H9 (cell line): ENCODE measurements at regions not wholly inside any gene's neighbourhood (a gene's known extent, or its start where the extent isn't known, plus 50 kb on each side); places are given as distances from the start of the nearest gene placed in this dataset.

Experiments
- DNase-seq: peaks from one replicate; pipeline ENCODE4 v3.0.0-alpha.2; 2017
- H2AFZ ChIP-seq: one replicate; pipeline ENCODE4 v1.6.1; 2013; ENCODE audit warnings: mild to moderate bottlenecking, low read length, control low read depth, moderate library complexity
- H2AK5ac ChIP-seq: 2 replicates; pipeline ENCODE4 v1.6.1; 2013; ENCODE audit warnings: low read length, control low read depth, mixed read lengths; ENCODE audit not compliant: insufficient read length
- H2BK120ac ChIP-seq: one replicate; pipeline ENCODE4 v1.6.1; 2013; ENCODE audit warnings: low read depth, mild to moderate bottlenecking, low read length, control low read depth, inconsistent platforms; ENCODE audit not compliant: poor library complexity, severe bottlenecking
- H2BK12ac ChIP-seq: 2 replicates; pipeline ENCODE4 v1.6.1; 2013; ENCODE audit warnings: low read length, control low read depth, mixed read lengths, low read depth; ENCODE audit not compliant: insufficient read length
- H2BK15ac ChIP-seq: 2 replicates; pipeline ENCODE4 v1.6.1; 2013; ENCODE audit warnings: low read depth, low read length, control low read depth
- H2BK20ac ChIP-seq: one replicate; pipeline ENCODE4 v1.6.1; 2013; ENCODE audit warnings: low read depth, mild to moderate bottlenecking, low read length, control low read depth, inconsistent platforms; ENCODE audit not compliant: poor library complexity, severe bottlenecking
- H2BK5ac ChIP-seq: 2 replicates; pipeline ENCODE4 v1.6.1; 2013; ENCODE audit warnings: low read length, control low read depth, mixed read lengths; ENCODE audit not compliant: insufficient read length
- H3K14ac ChIP-seq: 2 replicates; pipeline ENCODE4 v1.6.1; 2013; ENCODE audit warnings: low read length, control low read depth; ENCODE audit not compliant: insufficient read depth
- H3K18ac ChIP-seq: 2 replicates; pipeline ENCODE4 v1.6.1; 2013; ENCODE audit warnings: low read depth, mild to moderate bottlenecking, mixed read lengths, low read length, control low read depth; ENCODE audit not compliant: insufficient read length
- H3K23ac ChIP-seq: 2 replicates; pipeline ENCODE4 v1.6.1; 2013; ENCODE audit warnings: low read length, control low read depth, mixed read lengths, low read depth; ENCODE audit not compliant: insufficient read length
- H3K23me2 ChIP-seq: 2 replicates; pipeline ENCODE4 v1.6.1; 2013; ENCODE audit warnings: low read depth, mild to moderate bottlenecking, mixed read lengths, low read length, control low read depth; ENCODE audit not compliant: insufficient read length, poor library complexity, severe bottlenecking
- H3K27ac ChIP-seq: 2 replicates; pipeline ENCODE4 v1.5.1; 2013; ENCODE audit warnings: low read length, control low read depth, mixed read lengths, low read depth; ENCODE audit not compliant: insufficient read length
- H3K27me3 ChIP-seq: 2 replicates; pipeline ENCODE4 v1.6.1; 2013; ENCODE audit warnings: low read length, control low read depth, inconsistent platforms; ENCODE audit not compliant: insufficient read depth
- H3K4ac ChIP-seq: 2 replicates; pipeline ENCODE4 v1.6.1; 2013; ENCODE audit warnings: low read depth, mild to moderate bottlenecking, control low read depth, inconsistent platforms, low read length, moderate library complexity
- H3K4me1 ChIP-seq: 2 replicates; pipeline ENCODE4 v1.6.1; 2013; ENCODE audit warnings: low read length, control low read depth, inconsistent platforms; ENCODE audit not compliant: insufficient read depth
- H3K4me2 ChIP-seq: 2 replicates; pipeline ENCODE4 v1.6.1; 2013; ENCODE audit warnings: low read length, control low read depth, mixed read lengths; ENCODE audit not compliant: insufficient read length, insufficient read depth
- H3K56ac ChIP-seq: 2 replicates; pipeline ENCODE4 v1.6.1; 2013; ENCODE audit warnings: low read depth, mild to moderate bottlenecking, mixed read lengths, low read length, control low read depth; ENCODE audit not compliant: insufficient read length
- H3K79me1 ChIP-seq: 2 replicates; pipeline ENCODE4 v1.6.1; 2013; ENCODE audit warnings: low read depth, mild to moderate bottlenecking, moderate library complexity, low read length, control low read depth, inconsistent platforms; ENCODE audit not compliant: insufficient read depth, poor library complexity, severe bottlenecking
- H3K79me2 ChIP-seq: 2 replicates; pipeline ENCODE4 v1.6.1; 2013; ENCODE audit warnings: low read length, control low read depth, inconsistent platforms; ENCODE audit not compliant: insufficient read depth
- H3K9ac ChIP-seq: 2 replicates; pipeline ENCODE4 v1.6.1; 2013; ENCODE audit warnings: low read length, control low read depth, mixed read lengths; ENCODE audit not compliant: insufficient read length; ENCODE audit errors: extremely low read depth
- H3K9me3 ChIP-seq: one replicate; pipeline ENCODE4 v1.6.1; 2013; ENCODE audit warnings: low read depth, low read length, inconsistent platforms; ENCODE audit not compliant: control insufficient read depth
- H3T11ph ChIP-seq: one replicate; pipeline ENCODE4 v1.6.1; 2013; ENCODE audit warnings: mild to moderate bottlenecking, low read length, control low read depth, inconsistent platforms
- H4K20me1 ChIP-seq: one replicate; pipeline ENCODE4 v1.6.1; 2013; ENCODE audit not compliant: control insufficient read depth, insufficient read length, insufficient read depth
- H4K5ac ChIP-seq: 2 replicates; pipeline ENCODE4 v1.6.1; 2013; ENCODE audit warnings: low read depth, mild to moderate bottlenecking, mixed read lengths, low read length, control low read depth; ENCODE audit not compliant: insufficient read length
- H4K8ac ChIP-seq: replicated peaks from 2 replicates; pipeline ENCODE4 v1.6.1; 2013; ENCODE audit warnings: low read length, control low read depth, mixed read lengths, low read depth; ENCODE audit not compliant: insufficient read length
- H4K91ac ChIP-seq: 2 replicates; pipeline ENCODE4 v1.6.1; 2013; ENCODE audit warnings: low read depth, mild to moderate bottlenecking, moderate library complexity, mixed read lengths, low read length, control low read depth; ENCODE audit not compliant: insufficient read length
- H3K27ac Mint-ChIP-seq, 3 experiments: 2 replicates in 2 of 3; 3 replicates in 1 of 3; pipeline ENCODE4 v1.8.0; 2020 to 2021; ENCODE audit warnings: mixed read lengths in 3 of 3, mild to moderate bottlenecking in 1 of 3, moderate library complexity in 1 of 3
- H3K27me3 Mint-ChIP-seq: 2 replicates; pipeline ENCODE4 v1.8.0; 2021; ENCODE audit warnings: low read depth, mild to moderate bottlenecking, moderate library complexity, mixed read lengths
- H3K36me3 Mint-ChIP-seq, 3 experiments: 2 replicates in 2 of 3; 3 replicates in 1 of 3; pipeline ENCODE4 v1.8.0; 2020 to 2021; ENCODE audit warnings: low read depth in 3 of 3, mixed read lengths in 3 of 3; ENCODE audit not compliant: insufficient read depth in 1 of 3
- H3K4me1 Mint-ChIP-seq, 2 experiments: 2 replicates each; pipeline ENCODE4 v1.8.0; 2020; ENCODE audit warnings: mixed read lengths in 2 of 2
- H3K4me3 Mint-ChIP-seq, 2 experiments: 2 replicates in 1 of 2; 3 replicates in 1 of 2; pipeline ENCODE4 v1.8.0; 2020 to 2021; ENCODE audit warnings: mild to moderate bottlenecking in 2 of 2, mixed read lengths in 2 of 2, moderate library complexity in 1 of 2
- H3K9me3 Mint-ChIP-seq, 2 experiments: 2 replicates in 1 of 2; 3 replicates in 1 of 2; pipeline ENCODE4 v1.8.0; 2020; ENCODE audit warnings: mild to moderate bottlenecking in 2 of 2, mixed read lengths in 2 of 2, moderate library complexity in 1 of 2
- whole genome bisulfite sequencing: extraction: QIAGEN DNeasy Blood & Tissue Kit; methylation state at CpG from one replicate; pipeline ENCODE4 v1.1.7; 2013; ENCODE audit warnings: missing lambda C conversion rate, low lambda C conversion rate, mixed read lengths; ENCODE audit not compliant: insufficient read length; ENCODE audit errors: extremely low coverage; 5-methylcytosine and 5-hydroxymethylcytosine counted together
- TF ChIP-seq, protein P1 (sequence below): fragments of 200-600 bp; sonication (generic); conservative IDR thresholded peaks from 3 replicates; pipeline ENCODE4 v1.8.0; 2021; ENCODE audit warnings: antibody characterized with exemption, mild to moderate bottlenecking

DNA sequence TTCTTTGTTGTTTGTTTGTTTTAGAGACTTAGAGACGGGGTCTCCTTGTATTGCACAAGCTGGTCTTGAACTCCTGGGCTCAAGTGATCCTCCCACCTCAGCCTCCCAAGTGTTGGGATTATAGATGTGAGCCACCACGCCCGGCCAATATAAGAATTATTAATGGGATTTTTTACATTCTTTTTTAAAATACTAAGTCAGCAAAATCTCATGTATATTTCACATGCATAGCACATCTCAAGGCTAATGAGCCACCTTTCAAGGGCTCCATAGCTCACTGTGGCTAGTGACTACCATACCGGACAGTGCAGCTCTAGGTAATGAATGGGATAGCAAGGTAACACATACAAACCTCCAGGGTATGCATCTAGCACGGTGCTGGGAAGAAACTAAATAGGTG is 361.4 kb downstream of the SAMD5 start:
- Mint-ChIP-seq H3K27ac (peak overlapping the region in 1 of 3 experiments; percentile 48; a peak in 1 of 7 replicates), H3K4me3 (no peak overlapping the region), H3K9me3 (no peaks in the 10 kb centered on the region; a peak in 1 of 5 replicates), H3K27me3 (no peaks in the 10 kb centered on the region), H3K36me3 (no peaks in the 10 kb centered on the region), H3K4me1 (no peaks in the 10 kb centered on the region)
- Histone ChIP-seq H2BK120ac (no peak overlapping the region), H3K18ac (no peak overlapping the region), H2BK5ac (no peak overlapping the region), H2AK5ac (no peak overlapping the region), H3K79me2 (no peaks in the 10 kb centered on the region), H3K27me3 (no peaks in the 10 kb centered on the region), H3K9ac (no peak overlapping the region), H2AFZ (no peak overlapping the region), H3K9me3 (no peaks in the 10 kb centered on the region), H3K4me2 (no peak overlapping the region), H3K14ac (no peak overlapping the region), H2BK15ac (no peak overlapping the region), H3K27ac (no peak overlapping the region), H4K5ac (no peak overlapping the region), H3K56ac (no peak overlapping the region), H3K4ac (no peak overlapping the region), H3K23me2 (no peaks in the 10 kb centered on the region), H4K8ac (no peak overlapping the region), H3T11ph (no peak overlapping the region), H3K79me1 (no peaks in the 10 kb centered on the region), H4K20me1 (no peaks in the 10 kb centered on the region), H4K91ac (no peak overlapping the region), H3K4me1 (no peaks in the 10 kb centered on the region; the same call in 1 of the 2 replicates), H3K23ac (no peak overlapping the region), H2BK20ac (no peak overlapping the region), H2BK12ac (no peak overlapping the region)
- no CpG with 5 or more reads among the region's 5 CpGs for WGBS
- no peak for DNase-seq
- TF ChIP-seq, protein P1, sequence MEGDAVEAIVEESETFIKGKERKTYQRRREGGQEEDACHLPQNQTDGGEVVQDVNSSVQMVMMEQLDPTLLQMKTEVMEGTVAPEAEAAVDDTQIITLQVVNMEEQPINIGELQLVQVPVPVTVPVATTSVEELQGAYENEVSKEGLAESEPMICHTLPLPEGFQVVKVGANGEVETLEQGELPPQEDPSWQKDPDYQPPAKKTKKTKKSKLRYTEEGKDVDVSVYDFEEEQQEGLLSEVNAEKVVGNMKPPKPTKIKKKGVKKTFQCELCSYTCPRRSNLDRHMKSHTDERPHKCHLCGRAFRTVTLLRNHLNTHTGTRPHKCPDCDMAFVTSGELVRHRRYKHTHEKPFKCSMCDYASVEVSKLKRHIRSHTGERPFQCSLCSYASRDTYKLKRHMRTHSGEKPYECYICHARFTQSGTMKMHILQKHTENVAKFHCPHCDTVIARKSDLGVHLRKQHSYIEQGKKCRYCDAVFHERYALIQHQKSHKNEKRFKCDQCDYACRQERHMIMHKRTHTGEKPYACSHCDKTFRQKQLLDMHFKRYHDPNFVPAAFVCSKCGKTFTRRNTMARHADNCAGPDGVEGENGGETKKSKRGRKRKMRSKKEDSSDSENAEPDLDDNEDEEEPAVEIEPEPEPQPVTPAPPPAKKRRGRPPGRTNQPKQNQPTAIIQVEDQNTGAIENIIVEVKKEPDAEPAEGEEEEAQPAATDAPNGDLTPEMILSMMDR: no peak
